NCI-H1694 treated with DMSO at 0.1 percent for 48 hours (cell line): ENCODE measurements at regions not wholly inside any gene's neighbourhood (a gene's known extent, or its start where the extent isn't known, plus 50 kb on each side); places are given as distances from the start of the nearest gene placed in this dataset.
"Not testable (repeated sequence)": the region's sequence is repeated elsewhere in the genome, so short reads cannot be mapped to it uniquely, and the experiment has no call there.

Experiments
- DNase-seq: peaks from one replicate; lab custom pipeline; 2025; lab: John Stamatoyannopoulos, UW

DNA sequence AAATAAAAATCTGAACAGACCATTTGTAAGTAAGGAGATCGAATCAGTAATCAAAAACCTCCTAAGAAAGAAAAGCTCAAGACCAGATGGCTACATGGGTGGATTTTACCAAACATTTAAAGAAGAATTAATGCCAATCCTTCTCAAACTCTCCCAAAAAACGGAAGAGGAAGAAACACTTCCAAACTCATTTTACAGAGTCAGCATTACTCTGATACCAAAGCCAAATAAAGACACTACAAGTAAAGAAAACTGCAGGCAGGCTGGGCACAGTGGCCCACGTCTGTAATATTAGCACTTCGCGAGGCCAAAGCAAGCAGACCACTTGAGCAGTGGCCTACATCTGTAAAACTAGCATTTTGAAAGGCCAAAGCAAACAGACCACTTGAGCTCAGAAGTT, 159.8 kb downstream of the DPY19L2 start:
- no peak for DNase-seq

GRCh38 chr12:63499567-63499966, 168.7 kb downstream of the DPY19L2 start:
- no peak for DNase-seq

DNA sequence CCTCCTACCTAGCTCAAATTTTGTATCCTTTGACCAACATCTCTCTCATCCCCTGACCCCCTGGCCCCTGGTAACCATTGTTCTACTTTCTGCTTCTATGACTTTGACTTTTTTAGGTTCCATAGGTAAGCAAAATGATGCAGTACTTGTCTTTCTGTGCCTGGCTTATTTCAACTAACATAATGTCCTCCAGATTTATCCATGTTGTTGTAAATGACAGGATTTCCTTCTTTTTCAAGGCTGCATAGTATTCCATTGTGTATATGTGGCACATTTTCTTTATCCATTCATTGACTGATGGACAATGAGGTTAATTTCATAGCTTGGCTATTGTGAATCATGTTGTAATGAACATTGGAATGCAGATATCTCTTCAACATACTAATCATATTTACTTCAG, 170.1 kb downstream of the DPY19L2 start:
- no peak for DNase-seq

DNA sequence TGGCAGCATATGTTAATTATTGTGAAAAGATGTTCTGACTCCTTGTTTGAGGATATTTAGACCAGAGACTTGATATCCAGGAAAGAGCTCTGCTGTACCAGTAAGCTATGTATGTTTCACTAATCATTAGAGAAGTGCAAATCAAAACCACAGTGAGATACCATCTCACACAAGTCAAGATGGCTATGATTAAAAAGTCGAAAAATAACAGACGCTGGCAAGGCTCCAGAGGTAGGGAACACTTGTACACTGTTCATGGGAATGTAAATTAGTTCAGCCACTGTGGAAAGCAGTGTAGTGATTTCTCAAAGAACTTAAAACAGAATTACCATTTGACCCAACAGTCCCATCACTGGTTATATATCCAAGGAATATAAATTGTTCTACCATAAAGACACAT, 171.6 kb downstream of the DPY19L2 start:
- DNase-seq, result no peak

- no peak for DNase-seq
Measured at GRCh38 chr12:63495974-63496373, 172.3 kb downstream of the DPY19L2 start.

DNA sequence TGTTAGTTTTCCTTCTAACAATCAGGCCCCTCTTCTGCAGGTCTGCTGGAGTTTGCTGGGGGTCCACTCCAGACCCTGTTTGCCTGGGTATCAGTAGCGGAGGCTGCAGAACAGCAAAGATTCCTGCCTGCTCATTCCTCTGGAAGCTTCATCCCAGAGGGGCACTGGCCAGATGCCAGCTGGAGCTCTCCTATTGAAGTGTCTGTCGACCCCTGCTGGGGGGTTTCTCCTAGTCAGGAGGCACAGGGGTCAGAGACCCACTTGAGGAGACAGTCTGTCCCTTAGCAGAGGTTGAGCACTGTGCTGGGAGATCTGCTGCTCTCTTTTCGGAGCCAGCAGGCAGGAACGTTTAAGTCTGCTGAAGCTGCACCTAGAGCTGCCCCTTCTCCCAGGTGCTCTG, 174.9 kb downstream of the DPY19L2 start:
- not testable (repeated sequence) for DNase-seq

GRCh38 chr12:63480186-63480585, 188.1 kb downstream of the DPY19L2 start:
- DNase-seq, result no peak

DNA sequence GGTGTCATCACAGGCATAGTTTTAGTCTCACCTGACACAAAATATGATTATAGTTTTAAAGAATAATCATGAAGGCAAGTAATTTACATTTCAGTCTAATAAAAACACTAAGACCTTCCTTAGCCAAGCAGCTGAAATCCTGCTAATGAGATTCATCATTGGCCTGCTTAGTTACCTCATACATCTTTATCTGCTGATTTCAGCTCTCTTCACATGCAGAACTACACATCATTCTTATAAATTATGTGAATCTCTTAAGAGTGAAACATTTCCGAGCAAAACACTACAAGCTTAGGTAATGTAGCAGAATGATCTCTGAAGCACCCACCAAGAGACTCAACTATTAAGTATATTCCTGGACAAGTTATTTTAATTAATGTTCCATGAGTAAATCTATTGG, 198.1 kb downstream of the DPY19L2 start:
- no peak for DNase-seq

GRCh38 chr12:63467951-63468350, 200.3 kb downstream of the DPY19L2 start:
- DNase-seq, result no peak

DNA sequence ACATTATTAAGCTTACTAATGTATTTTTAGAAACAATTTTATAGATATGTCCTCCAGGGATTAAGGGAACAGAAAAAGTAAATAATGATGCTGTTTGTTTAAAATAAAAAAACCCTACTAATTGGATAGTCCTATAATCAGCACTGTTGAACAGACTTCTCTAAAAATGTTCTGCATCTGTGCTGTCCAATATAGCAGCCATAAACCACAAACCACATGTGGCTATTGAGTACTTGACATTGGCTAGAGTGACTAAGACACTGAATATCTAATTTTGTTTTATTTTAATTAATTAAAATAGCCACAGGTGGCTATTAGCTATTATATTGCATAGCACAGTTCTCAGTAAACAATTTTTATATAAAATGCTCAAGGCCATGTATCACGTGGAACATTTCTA, 210.4 kb downstream of the DPY19L2 start:
- no peak for DNase-seq

DNA sequence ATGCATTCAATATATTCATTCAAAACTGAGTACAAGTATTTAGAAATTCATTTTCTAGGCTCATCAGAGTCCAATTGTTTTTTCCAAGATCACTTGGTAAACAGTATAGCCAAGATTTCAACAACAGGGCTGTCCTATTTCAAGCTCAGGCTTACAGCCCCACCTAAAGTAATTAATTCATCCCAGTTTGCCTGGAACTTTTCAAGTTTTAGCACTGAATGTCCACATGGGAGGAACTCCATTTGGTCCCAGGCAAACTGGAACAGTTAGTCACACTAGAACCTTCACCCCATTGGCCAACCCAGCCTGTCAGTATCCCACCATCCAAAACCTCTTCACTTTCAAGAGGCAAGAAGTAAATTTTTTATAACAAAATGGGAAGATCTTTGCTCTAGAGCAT, 210.9 kb downstream of the DPY19L2 start:
- no peak for DNase-seq

GRCh38 chr12:63450816-63451215, 217.5 kb downstream of the DPY19L2 start:
- DNase-seq, result no peak

DNA sequence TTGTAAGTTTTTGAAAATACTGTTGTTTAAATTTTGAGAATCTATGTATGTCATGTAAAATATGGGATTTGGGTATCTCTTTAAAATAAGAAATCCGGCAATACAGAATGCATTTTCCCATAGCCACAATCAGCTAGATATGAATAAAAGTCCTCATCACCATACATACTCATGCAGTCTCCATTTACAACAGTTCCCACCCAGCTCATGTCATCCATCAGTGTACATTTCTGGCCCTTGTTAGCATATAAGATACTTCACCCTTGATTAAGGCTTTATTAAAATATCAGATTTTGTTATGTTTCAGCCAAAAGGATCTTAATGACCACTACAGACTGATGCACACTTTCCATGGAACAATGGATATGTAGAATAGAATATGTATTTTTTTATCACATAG, 218.0 kb downstream of the DPY19L2 start:
- no peak for DNase-seq

DNA sequence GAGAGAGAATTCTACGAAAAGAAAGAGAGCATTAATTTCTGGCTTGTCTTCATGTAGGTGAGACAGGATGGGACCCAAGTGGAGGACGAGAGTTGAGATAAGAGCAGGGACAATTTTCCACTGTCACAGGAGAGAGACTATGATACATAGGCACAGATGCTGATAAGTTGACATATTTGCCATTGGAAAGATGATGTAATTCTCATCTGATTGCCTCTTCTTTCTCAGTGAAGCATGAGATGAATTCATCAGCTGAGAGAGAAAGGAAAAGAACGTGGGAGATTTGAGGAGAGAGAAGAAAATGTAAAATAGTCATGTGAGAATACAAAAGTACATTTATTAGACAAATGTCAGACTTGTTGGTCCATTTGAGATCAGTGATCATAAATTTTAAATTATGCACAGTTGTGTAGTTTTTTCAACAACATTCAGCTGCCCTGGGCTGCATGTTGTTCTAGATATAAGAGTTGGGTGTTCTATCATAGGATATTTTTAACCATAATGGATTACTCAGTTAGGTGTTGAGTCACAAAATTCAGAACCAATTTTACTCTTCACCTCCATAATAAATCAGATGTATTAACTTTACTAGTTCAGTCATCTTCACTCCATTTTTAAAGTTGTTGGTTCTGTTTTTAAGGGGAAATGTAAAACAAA, 222.9 kb downstream of the DPY19L2 start:
- no peak for DNase-seq

GRCh38 chr12:63440048-63440447, 228.2 kb downstream of the DPY19L2 start:
- DNase-seq, result no peak

GRCh38 chr12:63434384-63434783, 233.9 kb downstream of the DPY19L2 start:
- DNase-seq, result not testable (repeated sequence)

- not testable (repeated sequence) for DNase-seq
Measured at GRCh38 chr12:63427969-63428368, 240.3 kb downstream of the DPY19L2 start.

DNA sequence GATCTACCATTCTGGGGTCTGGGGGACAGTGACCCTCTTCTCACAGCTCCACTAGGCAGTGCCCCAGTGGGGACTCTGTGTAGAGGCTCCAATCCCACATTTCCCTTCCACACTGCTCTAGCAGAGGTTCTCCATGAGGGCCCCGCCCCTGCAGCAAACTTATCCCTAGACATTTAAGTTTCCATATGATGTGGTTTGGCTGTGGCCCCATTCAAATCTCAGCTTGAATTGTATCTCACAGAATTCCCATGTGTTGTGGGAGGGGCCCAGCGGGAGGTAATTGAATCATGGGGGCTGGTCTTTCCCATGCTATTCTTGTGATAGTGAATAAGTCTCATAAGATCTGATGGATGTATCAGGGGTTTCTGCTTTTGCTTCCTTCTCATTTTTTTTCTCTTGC, 241.3 kb downstream of the DPY19L2 start:
- DNase-seq, result not testable (repeated sequence)

GRCh38 chr12:63424671-63425070, 243.6 kb downstream of the DPY19L2 start:
- no peak for DNase-seq

GRCh38 chr12:63423839-63424238, 244.5 kb downstream of the DPY19L2 start:
- no peak for DNase-seq

GRCh38 chr12:63420206-63420644, 248.1 kb downstream of the DPY19L2 start:
- DNase-seq, result peak; percentile 21

DNA sequence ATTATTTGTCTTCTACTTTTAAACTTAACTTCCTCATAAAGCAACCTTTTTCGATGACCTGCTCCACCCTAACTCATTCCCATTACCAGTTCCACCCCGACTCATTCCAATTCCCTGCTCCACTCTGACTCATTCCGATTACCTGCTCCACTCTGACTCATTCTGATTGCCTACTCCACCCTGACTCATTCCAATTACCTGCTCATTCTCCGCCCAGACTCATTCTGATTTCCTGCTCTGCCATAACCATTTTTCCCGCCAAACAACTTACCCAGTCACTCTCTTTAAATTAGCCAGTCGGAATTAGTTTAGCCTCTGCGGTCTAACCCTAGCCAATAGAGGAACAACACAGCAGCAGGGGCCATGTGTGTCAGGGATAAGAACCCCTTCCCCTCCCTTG, 249.1 kb downstream of the DPY19L2 start:
- no peak for DNase-seq

GRCh38 chr12:63416788-63417187, 251.5 kb downstream of the DPY19L2 start:
- no peak for DNase-seq

- no peak for DNase-seq
Measured at GRCh38 chr12:63415357-63415756, 252.9 kb downstream of the DPY19L2 start.
